HepG2 (cell line): ENCODE measurements at regions not wholly inside any gene's neighbourhood (a gene's known extent, or its start where the extent isn't known, plus 50 kb on each side); places are given as distances from the start of the nearest gene placed in this dataset.

Experiments used
- ARNT ChIP-seq: fragments of 450-650 bp; IDR thresholded peaks from 2 replicates; pipeline ENCODE4 v1.6.1; 2017
- ASH2L ChIP-seq: fragments of 300-600, 200-600 bp; sonication (generic); IDR thresholded peaks from 2 replicates; pipeline ENCODE4 v1.7.0; 2017; ENCODE audit warnings: low read depth, mild to moderate bottlenecking, moderate library complexity, mixed read lengths, low read length; ENCODE audit not compliant: insufficient read length
- HES4 ChIP-seq: sonication (generic); formaldehyde crosslinking; IDR thresholded peaks from 2 replicates; pipeline ENCODE4 v1.9.0; 2021; ENCODE audit warnings: mild to moderate bottlenecking, missing genetic modification reagents, borderline replicate concordance
- NR2C2 ChIP-seq: sonication (generic); formaldehyde crosslinking; IDR thresholded peaks from 2 replicates; pipeline ENCODE4 v1.4.0; 2020; ENCODE audit warnings: missing genetic modification reagents, mild to moderate bottlenecking, moderate library complexity, borderline replicate concordance
- RAD51 ChIP-seq: fragments of 450-650 bp; IDR thresholded peaks from 2 replicates; pipeline ENCODE4 v1.6.1; 2016; ENCODE audit warnings: borderline replicate concordance
- SP1 ChIP-seq, 2 experiments: fragments of 450-650 bp in 1 of 2; sonication (generic) in 1 of 2; formaldehyde crosslinking in 1 of 2; IDR thresholded peaks; 2 replicates each; pipeline versions ENCODE4 v1.4.0 to v1.6.1; 2016 to 2020; ENCODE audit warnings: missing genetic modification reagents in 1 of 2
- TCF12 ChIP-seq, 2 experiments: fragments of 450-650 bp in 1 of 2; sonication (generic) in 1 of 2; formaldehyde crosslinking in 1 of 2; IDR thresholded peaks; 2 replicates each; pipeline versions ENCODE4 v1.6.1 to v1.8.0; 2017 to 2022; ENCODE audit warnings: antibody characterized with exemption in 1 of 2, mild to moderate bottlenecking in 1 of 2, missing genetic modification reagents in 1 of 2, moderate library complexity in 1 of 2
- ZC3H13 ChIP-seq: sonication (generic); formaldehyde crosslinking; IDR thresholded peaks from 2 replicates; pipeline ENCODE4 v1.8.1; 2023; ENCODE audit warnings: mild to moderate bottlenecking, missing genetic modification reagents, moderate library complexity
- ZNF333 ChIP-seq: sonication (generic); formaldehyde crosslinking; IDR thresholded peaks from 2 replicates; pipeline ENCODE4 v1.4.0; 2020; ENCODE audit warnings: mild to moderate bottlenecking, missing genetic modification reagents, borderline replicate concordance
- ZNF777 ChIP-seq: sonication (generic); formaldehyde crosslinking; IDR thresholded peaks from 2 replicates; pipeline ENCODE4 v1.4.0; 2020; ENCODE audit warnings: missing genetic modification reagents
- TF ChIP-seq, protein P1 (sequence below): sonication (generic); formaldehyde crosslinking; IDR thresholded peaks from 2 replicates; pipeline ENCODE4 v1.5.1; 2020; ENCODE audit warnings: mild to moderate bottlenecking, missing genetic modification reagents, borderline replicate concordance
- TF ChIP-seq, protein P2 (sequence below): IDR thresholded peaks from 2 replicates; pipeline ENCODE4 v1.6.1; 2016; ENCODE audit warnings: control low read depth

GRCh38 chr12:115818973-115819372 is 458.5 kb downstream of the MED13L start:
- TF ChIP-seq HES4 (CRISPR knock-in tag) (no peak), TCF12 (IDR thresholded peaks at IDR 0.05) (no peak), TCF12 (CRISPR knock-in tag; IDR thresholded peaks at IDR 0.05) (no peak), SP1 (IDR thresholded peaks at IDR 0.05) (no peak), SP1 (CRISPR knock-in tag; IDR thresholded peaks at IDR 0.05) (no peak), ARNT (no peak), ZNF333 (CRISPR knock-in tag) (no peak), RAD51 (no peak), ASH2L (no peak), NR2C2 (no peak), ZC3H13 (CRISPR knock-in tag) (no peak), ZNF777 (no peak)
- TF ChIP-seq, protein P1, sequence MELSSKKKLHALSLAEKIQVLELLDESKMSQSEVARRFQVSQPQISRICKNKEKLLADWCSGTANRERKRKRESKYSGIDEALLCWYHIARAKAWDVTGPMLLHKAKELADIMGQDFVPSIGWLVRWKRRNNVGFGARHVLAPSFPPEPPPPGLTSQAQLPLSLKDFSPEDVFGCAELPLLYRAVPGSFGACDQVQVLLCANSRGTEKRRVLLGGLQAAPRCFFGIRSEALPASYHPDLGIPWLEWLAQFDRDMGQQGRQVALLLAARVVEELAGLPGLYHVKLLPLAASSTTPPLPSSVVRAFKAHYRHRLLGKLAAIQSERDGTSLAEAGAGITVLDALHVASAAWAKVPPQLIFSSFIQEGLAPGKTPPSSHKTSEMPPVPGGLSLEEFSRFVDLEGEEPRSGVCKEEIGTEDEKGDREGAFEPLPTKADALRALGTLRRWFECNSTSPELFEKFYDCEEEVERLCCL: no peak
- TF ChIP-seq, protein P2, sequence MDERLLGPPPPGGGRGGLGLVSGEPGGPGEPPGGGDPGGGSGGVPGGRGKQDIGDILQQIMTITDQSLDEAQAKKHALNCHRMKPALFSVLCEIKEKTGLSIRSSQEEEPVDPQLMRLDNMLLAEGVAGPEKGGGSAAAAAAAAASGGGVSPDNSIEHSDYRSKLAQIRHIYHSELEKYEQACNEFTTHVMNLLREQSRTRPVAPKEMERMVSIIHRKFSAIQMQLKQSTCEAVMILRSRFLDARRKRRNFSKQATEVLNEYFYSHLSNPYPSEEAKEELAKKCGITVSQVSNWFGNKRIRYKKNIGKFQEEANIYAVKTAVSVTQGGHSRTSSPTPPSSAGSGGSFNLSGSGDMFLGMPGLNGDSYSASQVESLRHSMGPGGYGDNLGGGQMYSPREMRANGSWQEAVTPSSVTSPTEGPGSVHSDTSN (CRISPR knock-in tag): no peak
